Urothelium cell line (cell line): ENCODE measurements at regions not wholly inside any gene's neighbourhood (a gene's known extent, or its start where the extent isn't known, plus 50 kb on each side); places are given as distances from the start of the nearest gene placed in this dataset.
"Not testable (repeated sequence)": the region's sequence is repeated elsewhere in the genome, so short reads cannot be mapped to it uniquely, and the experiment has no call there.

ENCODE experiments used
- DNase-seq: peaks from one replicate; pipeline ENCODE4 v3.0.0; 2011; ENCODE audit warnings: low spot score, mixed read lengths
- FAIRE-seq: peaks from 2 replicates; lab custom pipeline; 2011; peaks lifted over from hg19 to GRCh38; lab: Jason Lieb, UNC

- FAIRE-seq = no peak
- DNase-seq = no peak
Measured at GRCh38 chr2:67616749-67617148, 219.6 kb downstream of the ETAA1 start.

GRCh38 chr2:67619204-67619603, 222.1 kb downstream of the ETAA1 start:
- FAIRE-seq = no peak
- DNase-seq = no peak

GRCh38 chr2:67623741-67624140, 226.6 kb downstream of the ETAA1 start:
- FAIRE-seq = not testable (repeated sequence)

GRCh38 chr2:67625178-67625577, 228.0 kb downstream of the ETAA1 start:
- DNase-seq = no peak

More at GRCh38 chr2:67623741-67624140, 226.6 kb downstream of the ETAA1 start:
- not testable (repeated sequence) for DNase-seq

GRCh38 chr2:67625690-67626475, 228.8 kb downstream of the ETAA1 start:
- FAIRE-seq (no peak), DNase-seq (peak; percentile 59)

More at GRCh38 chr2:67625178-67625577, 228.0 kb downstream of the ETAA1 start:
- no peak for FAIRE-seq

DNA sequence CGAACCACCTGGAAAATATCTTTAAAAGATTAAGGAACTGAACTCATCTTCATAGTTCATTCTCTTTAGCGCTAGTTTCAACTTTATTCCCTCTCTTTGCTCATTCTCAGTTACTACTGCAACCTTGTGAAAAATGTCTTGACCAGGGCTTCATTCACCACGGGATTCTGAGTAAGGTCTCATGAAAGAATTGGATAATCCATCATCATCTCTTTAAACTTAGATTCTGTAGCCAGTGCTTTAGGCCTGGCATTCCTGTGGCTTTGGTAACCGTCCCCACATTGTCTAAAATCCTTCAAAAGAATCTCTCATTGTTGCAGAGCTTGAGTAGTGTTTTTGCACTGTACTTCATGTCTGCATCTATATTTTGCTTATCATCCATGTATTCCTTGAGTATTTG, 229.5 kb downstream of the ETAA1 start:
- peak; percentile 65 for DNase-seq
- FAIRE-seq = no peak

DNA sequence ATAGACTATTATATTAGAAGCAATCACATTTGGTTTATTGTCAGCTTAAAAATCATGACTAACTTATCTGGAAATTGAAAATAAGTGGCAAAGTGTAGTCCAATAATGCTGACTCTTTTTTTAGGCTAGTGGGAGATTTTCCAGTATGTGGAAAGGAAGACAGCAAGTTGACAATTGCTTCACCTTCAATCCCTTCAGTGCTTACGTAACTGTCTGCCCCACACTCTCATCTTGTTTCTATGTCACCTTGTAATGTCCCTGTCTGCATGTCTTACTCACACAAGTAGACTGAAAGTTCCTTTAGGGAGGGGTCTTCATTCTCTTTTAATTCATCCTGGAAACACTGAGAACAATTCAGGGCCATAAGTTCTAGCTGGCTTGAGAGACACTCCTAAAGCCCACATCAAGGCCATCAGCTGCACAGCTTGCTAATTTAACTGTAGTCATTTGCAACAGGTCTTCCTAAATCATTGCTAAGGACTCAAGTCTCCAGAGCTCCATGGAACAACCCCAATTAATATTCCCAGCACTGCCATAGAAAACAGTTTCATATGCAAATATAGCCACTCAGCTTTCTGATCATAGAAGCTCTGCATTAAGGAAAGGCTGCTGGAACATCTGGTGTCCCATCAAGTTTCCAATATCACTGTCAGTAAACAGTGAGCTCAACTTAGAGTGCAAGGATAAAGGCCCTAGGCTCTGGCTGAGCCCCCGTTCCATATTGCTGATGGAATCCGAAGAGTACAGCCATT, 230.5 kb downstream of the ETAA1 start:
- FAIRE-seq (no peak), DNase-seq (no peak)

DNA sequence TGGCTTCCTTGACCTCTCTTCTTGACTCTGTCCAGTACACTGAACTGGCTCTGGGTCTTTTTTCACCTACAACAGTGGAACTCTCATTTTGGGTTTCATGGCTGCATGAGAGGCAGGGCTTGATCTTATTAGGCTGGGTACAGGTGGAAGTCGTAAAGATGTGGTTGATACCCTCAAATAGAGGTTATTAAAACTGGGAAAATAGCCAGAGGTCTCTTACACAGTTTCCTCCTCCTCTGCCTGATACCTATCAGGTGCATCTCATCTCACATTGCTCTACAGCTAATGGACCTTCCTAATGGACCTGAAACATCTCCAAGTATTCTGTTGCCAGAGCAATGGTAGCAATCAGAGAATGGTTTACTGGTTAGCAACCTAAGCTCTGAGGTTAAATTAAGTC, 231.8 kb downstream of the ETAA1 start:
- no peak for DNase-seq
- no peak for FAIRE-seq

DNA sequence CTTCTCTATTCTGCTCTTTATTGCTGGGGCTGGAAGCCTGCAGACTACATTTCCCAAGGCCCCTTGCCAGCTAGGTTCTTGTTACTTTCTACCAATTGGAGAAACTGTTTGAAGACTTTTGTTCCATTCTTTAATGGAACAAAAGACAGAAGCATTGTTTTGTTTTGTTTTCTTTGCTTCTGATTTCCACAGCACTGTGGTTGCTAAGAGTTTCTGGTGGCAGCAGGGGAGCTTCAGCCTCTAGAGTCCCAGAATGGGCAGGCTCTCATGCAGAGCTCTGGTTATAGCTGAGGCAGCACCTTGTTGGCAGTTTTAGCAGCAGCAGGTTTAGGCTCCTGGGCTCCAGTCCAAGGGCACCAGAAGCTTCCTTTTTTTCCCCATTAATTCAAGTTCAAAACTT, 234.3 kb downstream of the ETAA1 start:
- FAIRE-seq = no peak
- no peak for DNase-seq

- DNase-seq = no peak
- no peak for FAIRE-seq
Measured at GRCh38 chr2:67633212-67633856, 236.2 kb downstream of the ETAA1 start.

DNA sequence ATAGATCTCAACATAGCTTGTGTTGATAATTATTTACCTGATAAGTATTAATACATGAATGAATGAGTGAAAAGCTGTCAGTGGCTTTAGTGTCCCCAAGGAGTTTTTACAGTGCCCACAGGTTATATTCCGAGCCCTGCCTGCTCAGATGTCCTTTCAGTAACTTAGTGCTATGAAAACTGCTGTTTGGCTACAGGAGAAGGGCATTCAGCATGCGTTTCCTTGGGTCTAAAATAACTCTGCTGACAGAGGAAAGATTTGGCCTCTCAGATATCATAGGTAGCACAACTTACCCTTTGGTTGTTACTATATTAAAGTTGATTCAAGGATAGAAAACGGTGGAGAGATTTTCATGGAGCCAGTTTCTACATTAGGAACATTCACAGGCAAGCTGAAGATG, 241.0 kb downstream of the ETAA1 start:
- FAIRE-seq = no peak

DNA sequence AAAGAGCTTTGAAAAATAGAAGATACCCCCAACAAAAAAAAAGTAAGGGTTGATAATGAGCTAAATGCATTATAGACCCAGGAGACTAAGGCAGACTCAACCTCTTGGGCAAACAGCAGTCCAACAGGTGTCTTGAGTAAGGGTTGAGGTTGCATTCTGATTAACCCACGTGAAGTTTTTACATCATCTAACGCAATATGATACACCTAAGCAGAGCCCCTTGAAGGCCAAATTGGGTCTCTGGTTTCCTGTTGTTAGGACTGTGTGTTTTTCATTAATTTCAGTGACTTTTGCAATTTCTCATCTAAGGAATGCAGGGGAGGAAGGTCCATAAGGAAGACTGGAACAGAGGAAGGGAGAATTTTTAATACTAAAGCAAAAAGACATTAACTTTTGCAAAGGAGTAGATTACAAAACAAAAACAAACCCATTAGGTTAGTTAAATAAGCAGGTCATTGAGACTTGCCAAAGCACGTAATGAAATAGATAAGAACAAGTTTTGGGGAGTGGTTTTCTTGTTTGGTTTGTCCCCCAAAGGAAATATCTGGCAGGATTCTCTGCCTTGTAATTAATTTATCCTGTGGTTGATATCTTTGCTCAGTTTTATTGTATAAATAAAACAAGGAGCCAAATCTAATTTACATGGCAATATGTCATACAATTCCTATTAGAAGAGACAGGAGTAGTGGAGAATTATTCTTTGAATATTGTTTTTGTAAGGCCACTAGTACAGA, 244.3 kb downstream of the ETAA1 start:
- DNase-seq = no peak
- FAIRE-seq = no peak

More for the DNA sequence above, 241.0 kb downstream of the ETAA1 start:
- no peak for DNase-seq

GRCh38 chr2:67642046-67642382, 244.9 kb downstream of the ETAA1 start:
- DNase-seq (no peak), FAIRE-seq (no peak)

DNA sequence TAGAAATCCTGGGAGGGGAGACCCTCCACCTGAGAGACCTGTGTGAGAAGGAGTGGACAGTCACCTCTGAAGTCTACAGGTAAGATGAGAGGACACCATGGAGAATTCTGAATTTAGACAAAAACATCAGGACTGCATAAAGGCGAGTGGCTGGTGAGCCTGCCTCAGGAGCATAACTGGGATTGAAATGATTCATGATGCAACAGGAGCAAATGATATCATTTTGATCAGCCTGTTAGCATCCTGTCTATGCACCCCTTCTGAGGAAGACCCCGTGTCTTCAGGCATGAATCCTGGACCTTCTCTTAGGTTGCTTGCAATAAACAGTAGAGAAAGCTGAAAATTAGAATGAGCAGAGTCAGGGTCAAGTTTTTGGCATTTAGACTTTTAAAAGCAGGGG, 245.8 kb downstream of the ETAA1 start:
- no peak for DNase-seq
- FAIRE-seq = no peak

- no peak for FAIRE-seq
Measured at GRCh38 chr2:67645280-67646138, 248.4 kb downstream of the ETAA1 start.

GRCh38 chr2:67646714-67647333, 249.7 kb downstream of the ETAA1 start:
- DNase-seq (no peak), FAIRE-seq (peak; percentile 63)

More at GRCh38 chr2:67645280-67646138, 248.4 kb downstream of the ETAA1 start:
- no peak for DNase-seq

DNA sequence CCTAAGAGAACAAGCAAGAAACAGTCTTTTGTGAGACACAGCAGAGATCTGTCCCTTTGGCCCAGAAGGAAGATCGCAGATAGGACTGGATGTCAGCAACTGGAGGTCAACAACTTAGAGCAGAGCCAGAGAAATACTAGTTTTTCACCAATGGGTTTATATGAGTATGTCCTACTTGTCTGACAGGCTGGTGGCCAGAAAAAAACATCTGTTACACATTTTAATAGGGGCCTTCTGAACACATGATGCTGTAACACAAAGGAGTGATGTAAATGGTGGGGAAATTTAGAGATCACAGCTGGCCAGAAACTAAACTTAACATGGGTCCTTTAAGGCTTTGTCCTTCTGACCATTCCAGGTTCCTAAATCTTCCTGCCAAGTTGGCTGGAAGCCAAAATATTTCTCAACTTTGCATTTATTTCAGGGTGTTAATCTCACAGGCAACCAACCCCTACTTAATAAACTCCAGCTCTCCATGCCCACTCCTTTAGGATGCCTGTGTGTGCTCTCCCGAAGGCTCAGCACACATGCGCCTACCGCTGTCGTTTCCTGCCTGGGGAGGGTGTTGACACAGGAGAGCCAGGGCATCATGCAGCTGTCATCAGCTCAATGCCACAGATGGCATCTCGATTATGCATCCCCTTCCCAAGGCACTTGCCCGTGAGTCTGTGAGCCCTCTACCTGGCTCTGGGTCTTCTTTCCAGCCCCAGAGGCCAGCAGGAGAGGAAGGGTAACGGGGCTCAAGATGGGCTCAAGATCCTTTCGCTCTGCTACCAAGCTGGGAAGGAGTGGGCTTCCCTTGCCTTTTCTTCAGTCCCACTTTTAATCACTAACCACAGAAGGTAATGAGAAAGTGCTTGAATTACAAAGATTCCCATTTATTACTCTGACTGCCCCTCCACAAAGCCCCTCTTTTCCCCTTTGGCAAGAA, 252.5 kb downstream of the ETAA1 start:
- FAIRE-seq (no peak), DNase-seq (no peak)

GRCh38 chr2:67650291-67651133, 253.4 kb downstream of the ETAA1 start:
- DNase-seq = peak; percentile 82
- no peak for FAIRE-seq
